Activated T-cell treated with anti-CD3 and anti-CD28 coated beads, Interleukin-2, amount 50 U/mL, for 4 hours (primary cell): ENCODE measurements at regions not wholly inside any gene's neighbourhood (a gene's known extent, or its start where the extent isn't known, plus 50 kb on each side); places are given as distances from the start of the nearest gene placed in this dataset.

ENCODE experiments used
- ATAC-seq, 2 donors: fragments of 200-7000 bp; cut with Tn5 transposase; one replicate each; pipeline ENCODE4 v1.10.0; 2021
- DNase-seq: peaks from one replicate; pipeline ENCODE4 v3.0.0-alpha.2; 2020
- H3K27me3 Mint-ChIP-seq: one replicate; pipeline ENCODE4 v1.8.0; 2021; ENCODE audit warnings: low read depth, mixed read lengths
- H3K36me3 Mint-ChIP-seq: one replicate; pipeline ENCODE4 v1.8.0; 2022; ENCODE audit warnings: mixed read lengths; ENCODE audit not compliant: insufficient read depth
- H3K4me1 Mint-ChIP-seq: one replicate; pipeline ENCODE4 v1.8.0; 2021; ENCODE audit warnings: low read depth, mixed read lengths
- H3K4me3 Mint-ChIP-seq: one replicate; pipeline ENCODE4 v1.8.0; 2021; ENCODE audit warnings: mild to moderate bottlenecking, moderate library complexity, mixed read lengths
- H3K9me3 Mint-ChIP-seq: one replicate; pipeline ENCODE4 v1.8.0; 2021; ENCODE audit warnings: mixed read lengths

- H3K4me3 Mint-ChIP-seq: no peak overlapping the region
- H3K9me3 Mint-ChIP-seq: peaks cover 13% of the 10 kb centered on the region
- DNase-seq (no peak), ATAC-seq (no peak)
- H3K36me3 Mint-ChIP-seq: no peaks in the 10 kb centered on the region
- H3K4me1 Mint-ChIP-seq: no peaks in the 10 kb centered on the region
- H3K27me3 Mint-ChIP-seq: no peaks in the 10 kb centered on the region
These were observed 600.3 kb upstream of the GCFC2 start for GRCh38 chr2:76310894-76311633.

GRCh38 chr2:76307495-76307894, 596.8 kb upstream of the GCFC2 start:
- ATAC-seq: no peak
- no peaks in the 10 kb centered on the region for H3K4me1 Mint-ChIP-seq

DNA sequence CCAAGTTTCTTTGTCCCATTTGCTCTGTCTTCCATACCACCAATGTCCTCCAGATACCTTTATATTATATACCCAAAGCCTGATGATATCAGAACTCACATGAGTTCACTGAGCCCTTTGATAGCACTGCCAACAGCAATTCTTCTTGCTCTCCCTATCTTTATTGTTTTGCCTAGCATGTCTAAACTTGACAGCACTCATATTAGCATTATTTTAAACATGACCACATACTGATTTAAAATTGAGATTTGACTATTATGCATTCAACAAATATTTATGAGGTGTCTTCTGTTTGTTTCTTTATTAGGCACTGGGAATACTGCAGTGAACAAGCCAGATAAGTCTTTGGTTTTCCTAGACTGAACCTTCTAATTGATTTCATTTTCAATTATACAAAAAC, 587.3 kb upstream of the GCFC2 start:
- no peaks in the 10 kb centered on the region for H3K4me1 Mint-ChIP-seq
- H3K9me3 Mint-ChIP-seq: peaks cover 8% of the 10 kb centered on the region
- H3K4me3 Mint-ChIP-seq: no peak overlapping the region
- DNase-seq: no peak
- H3K27me3 Mint-ChIP-seq: no peaks in the 10 kb centered on the region
- H3K36me3 Mint-ChIP-seq: no peaks in the 10 kb centered on the region
- ATAC-seq: no peak

More at GRCh38 chr2:76307495-76307894, 596.8 kb upstream of the GCFC2 start:
- no peaks in the 10 kb centered on the region for H3K27me3 Mint-ChIP-seq
- H3K4me3 Mint-ChIP-seq: no peak overlapping the region
- no peaks in the 10 kb centered on the region for H3K36me3 Mint-ChIP-seq
- no peak for DNase-seq
- H3K9me3 Mint-ChIP-seq: peaks cover 22% of the 10 kb centered on the region

GRCh38 chr2:76296438-76296837, 585.7 kb upstream of the GCFC2 start:
- no peaks in the 10 kb centered on the region for H3K4me1 Mint-ChIP-seq
- H3K36me3 Mint-ChIP-seq: no peaks in the 10 kb centered on the region
- no peak for ATAC-seq
- peaks cover 8% of the 10 kb centered on the region for H3K9me3 Mint-ChIP-seq
- no peak overlapping the region for H3K4me3 Mint-ChIP-seq
- no peak for DNase-seq
- H3K27me3 Mint-ChIP-seq: no peaks in the 10 kb centered on the region

- ATAC-seq: no peak
- Mint-ChIP-seq H3K4me1 (no peaks in the 10 kb centered on the region), H3K36me3 (no peaks in the 10 kb centered on the region), H3K9me3 (peaks cover 8% of the 10 kb centered on the region), H3K4me3 (no peak overlapping the region), H3K27me3 (no peaks in the 10 kb centered on the region)
- DNase-seq: no peak
These were observed 585.0 kb upstream of the GCFC2 start for GRCh38 chr2:76295762-76296161.

GRCh38 chr2:76288598-76288997, 577.9 kb upstream of the GCFC2 start:
- Mint-ChIP-seq H3K27me3 (no peaks in the 10 kb centered on the region), H3K4me3 (no peak overlapping the region), H3K36me3 (no peaks in the 10 kb centered on the region), H3K9me3 (no peaks in the 10 kb centered on the region), H3K4me1 (no peaks in the 10 kb centered on the region)
- ATAC-seq: no peak
- DNase-seq: no peak

- Mint-ChIP-seq H3K4me3 (no peak overlapping the region), H3K36me3 (no peaks in the 10 kb centered on the region)
- no peak for DNase-seq
These were observed 577.4 kb upstream of the GCFC2 start for GRCh38 chr2:76288146-76288545.

GRCh38 chr2:76283350-76283749, 572.6 kb upstream of the GCFC2 start:
- H3K9me3 Mint-ChIP-seq: no peaks in the 10 kb centered on the region
- H3K4me1 Mint-ChIP-seq: no peaks in the 10 kb centered on the region
- no peak for ATAC-seq

More at GRCh38 chr2:76288146-76288545, 577.4 kb upstream of the GCFC2 start:
- ATAC-seq: no peak
- no peaks in the 10 kb centered on the region for H3K27me3 Mint-ChIP-seq
- no peaks in the 10 kb centered on the region for H3K4me1 Mint-ChIP-seq
- no peaks in the 10 kb centered on the region for H3K9me3 Mint-ChIP-seq

GRCh38 chr2:76281156-76281841, 570.6 kb upstream of the GCFC2 start:
- no peaks in the 10 kb centered on the region for H3K36me3 Mint-ChIP-seq
- DNase-seq: no peak
- no peak for ATAC-seq
- no peaks in the 10 kb centered on the region for H3K4me1 Mint-ChIP-seq
- no peaks in the 10 kb centered on the region for H3K27me3 Mint-ChIP-seq
- no peak overlapping the region for H3K4me3 Mint-ChIP-seq
- H3K9me3 Mint-ChIP-seq: peaks cover 10% of the 10 kb centered on the region

More at GRCh38 chr2:76283350-76283749, 572.6 kb upstream of the GCFC2 start:
- DNase-seq: no peak
- no peak overlapping the region for H3K4me3 Mint-ChIP-seq
- no peaks in the 10 kb centered on the region for H3K36me3 Mint-ChIP-seq
- no peaks in the 10 kb centered on the region for H3K27me3 Mint-ChIP-seq

DNA sequence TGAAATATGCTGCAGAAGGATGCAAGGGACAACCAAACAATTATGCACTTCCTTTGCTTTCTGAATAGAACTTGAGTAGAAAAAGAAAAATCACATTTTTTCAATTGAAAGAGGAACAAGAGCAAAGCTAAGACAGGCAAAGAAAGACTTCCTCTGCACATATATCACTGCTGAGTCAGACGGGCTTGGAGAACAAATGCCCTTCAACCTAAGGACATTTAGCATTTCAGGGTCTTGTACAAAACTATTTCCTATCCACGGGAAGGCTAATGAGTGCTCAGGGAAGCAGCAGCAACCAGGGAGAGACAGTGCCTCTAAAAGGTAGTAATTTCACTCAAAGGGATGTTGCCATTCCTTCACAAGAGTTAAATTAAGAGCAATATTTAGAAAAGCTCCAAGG, 570.0 kb upstream of the GCFC2 start:
- DNase-seq (no peak), ATAC-seq (no peak)
- H3K4me1 Mint-ChIP-seq: no peaks in the 10 kb centered on the region
- no peak overlapping the region for H3K4me3 Mint-ChIP-seq
- peaks cover 13% of the 10 kb centered on the region for H3K9me3 Mint-ChIP-seq
- no peaks in the 10 kb centered on the region for H3K36me3 Mint-ChIP-seq
- H3K27me3 Mint-ChIP-seq: no peaks in the 10 kb centered on the region

DNA sequence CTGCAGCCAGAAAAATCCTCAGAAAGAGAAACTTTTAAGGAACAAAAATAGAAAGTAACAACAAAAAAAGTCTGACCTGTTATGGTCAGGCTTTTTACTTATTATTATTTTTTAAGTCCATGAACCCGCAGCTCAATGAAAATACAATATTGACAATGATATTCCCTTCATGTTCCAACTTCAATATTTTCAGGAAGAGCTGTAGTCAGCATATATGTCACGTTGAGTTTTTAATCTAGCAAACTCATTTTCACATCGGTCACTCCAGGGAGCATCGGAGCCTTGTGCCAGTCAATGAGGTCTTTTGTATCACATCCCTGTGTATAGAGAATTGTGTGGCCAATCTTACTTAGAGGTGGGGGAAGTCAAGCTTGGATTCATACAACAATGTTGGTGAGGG, 568.4 kb upstream of the GCFC2 start:
- Mint-ChIP-seq H3K36me3 (no peaks in the 10 kb centered on the region), H3K4me1 (no peaks in the 10 kb centered on the region)
- ATAC-seq: no peak

GRCh38 chr2:76275788-76276187, 565.1 kb upstream of the GCFC2 start:
- no peak for ATAC-seq
- H3K36me3 Mint-ChIP-seq: no peaks in the 10 kb centered on the region
- no peaks in the 10 kb centered on the region for H3K27me3 Mint-ChIP-seq
- no peak for DNase-seq
- peaks cover 13% of the 10 kb centered on the region for H3K9me3 Mint-ChIP-seq
- H3K4me3 Mint-ChIP-seq: no peak overlapping the region
- no peaks in the 10 kb centered on the region for H3K4me1 Mint-ChIP-seq

More for the DNA sequence above, 568.4 kb upstream of the GCFC2 start:
- DNase-seq: no peak
- H3K9me3 Mint-ChIP-seq: peaks cover 13% of the 10 kb centered on the region
- no peaks in the 10 kb centered on the region for H3K27me3 Mint-ChIP-seq
- no peak overlapping the region for H3K4me3 Mint-ChIP-seq

GRCh38 chr2:76274676-76275075, 564.0 kb upstream of the GCFC2 start:
- Mint-ChIP-seq H3K4me1 (no peaks in the 10 kb centered on the region), H3K9me3 (peaks cover 13% of the 10 kb centered on the region), H3K27me3 (no peaks in the 10 kb centered on the region), H3K36me3 (no peaks in the 10 kb centered on the region), H3K4me3 (no peak overlapping the region)
- DNase-seq (no peak), ATAC-seq (no peak)

DNA sequence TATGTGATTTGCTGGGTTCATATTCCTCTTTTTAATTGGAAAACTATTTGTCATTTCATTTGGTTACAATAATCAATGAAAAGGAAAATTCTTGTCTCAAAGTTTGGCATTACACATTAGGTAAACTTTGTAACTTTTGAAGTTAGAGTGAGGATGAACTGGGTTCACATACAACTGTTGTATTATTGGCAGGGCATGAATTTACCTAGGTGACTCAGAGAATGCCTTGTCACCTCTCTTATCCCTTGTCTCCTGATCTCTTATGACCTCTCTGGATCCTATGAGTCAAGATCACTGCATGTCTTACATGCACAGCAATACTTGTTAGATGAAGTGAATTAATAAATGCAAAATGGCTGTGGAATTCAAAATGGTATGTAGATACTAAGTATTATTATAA, 563.4 kb upstream of the GCFC2 start:
- Mint-ChIP-seq H3K9me3 (peaks cover 18% of the 10 kb centered on the region), H3K27me3 (no peaks in the 10 kb centered on the region), H3K36me3 (no peaks in the 10 kb centered on the region), H3K4me3 (no peak overlapping the region), H3K4me1 (no peaks in the 10 kb centered on the region)
- DNase-seq (no peak), ATAC-seq (no peak)

GRCh38 chr2:76270096-76270710, 559.5 kb upstream of the GCFC2 start:
- ATAC-seq (no peak), DNase-seq (no peak)
- Mint-ChIP-seq H3K27me3 (no peaks in the 10 kb centered on the region), H3K4me3 (no peak overlapping the region), H3K9me3 (peaks cover 6% of the 10 kb centered on the region), H3K4me1 (no peaks in the 10 kb centered on the region), H3K36me3 (no peaks in the 10 kb centered on the region)
